ENCODE measurements at regions not wholly inside any gene's neighbourhood (a gene's known extent, or its start where the extent isn't known, plus 50 kb on each side); places are given as distances from the start of the nearest gene placed in this dataset.
"Not testable (repeated sequence)": the region's sequence is repeated elsewhere in the genome, so short reads cannot be mapped to it uniquely, and the experiment has no call there.

DNA sequence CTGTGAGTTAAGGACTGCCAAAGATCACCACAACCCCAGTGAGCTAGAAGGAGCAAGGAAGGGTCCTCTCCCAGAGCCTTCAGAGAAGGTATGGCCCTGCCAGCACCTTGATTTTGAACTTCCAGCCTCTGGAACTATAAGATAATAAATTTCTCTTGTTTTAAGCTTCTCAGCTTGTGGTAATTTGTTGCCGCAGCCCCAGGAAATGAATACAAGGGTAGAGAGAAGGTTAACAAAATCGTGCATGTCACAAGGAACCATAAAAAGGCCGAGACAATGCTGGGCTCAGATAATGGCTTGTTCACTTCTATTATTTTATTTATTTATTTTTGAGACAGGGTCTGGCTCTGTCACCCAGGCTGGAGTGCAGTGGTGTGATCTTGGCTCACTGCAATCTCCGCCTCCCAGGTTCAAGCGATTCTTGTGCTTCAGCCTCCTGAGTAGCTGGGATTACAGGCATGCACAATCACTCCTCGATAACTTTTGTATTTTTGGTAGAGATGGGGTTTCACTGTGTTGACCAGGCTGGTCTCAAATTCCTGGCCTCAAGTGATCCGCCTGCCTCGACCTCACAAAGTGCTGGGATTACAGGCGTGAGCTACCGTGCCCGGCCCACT lies 71.5 kb downstream of the WSB1 start:
- not testable (repeated sequence) for DNase-seq

DNA sequence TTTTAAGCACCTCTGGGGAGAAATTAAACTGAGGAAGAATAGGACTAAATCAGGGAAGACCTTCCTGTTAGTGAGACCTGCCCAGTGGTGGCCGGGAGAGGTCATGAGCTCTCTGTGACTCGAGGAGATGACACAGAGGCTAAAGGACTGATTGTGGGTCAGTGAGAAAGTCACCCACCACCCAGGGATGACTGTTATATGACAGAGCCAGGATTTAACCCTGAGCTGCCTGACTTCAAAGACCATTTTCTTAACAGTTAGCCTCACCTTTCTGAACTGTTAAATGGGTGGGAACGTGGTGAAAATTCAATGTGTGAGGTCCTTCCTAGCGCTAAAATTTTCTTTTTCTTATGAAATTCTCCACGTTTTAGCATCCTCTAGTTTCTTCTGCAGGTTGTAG lies 72.5 kb downstream of the WSB1 start:
- no peak for DNase-seq

DNA sequence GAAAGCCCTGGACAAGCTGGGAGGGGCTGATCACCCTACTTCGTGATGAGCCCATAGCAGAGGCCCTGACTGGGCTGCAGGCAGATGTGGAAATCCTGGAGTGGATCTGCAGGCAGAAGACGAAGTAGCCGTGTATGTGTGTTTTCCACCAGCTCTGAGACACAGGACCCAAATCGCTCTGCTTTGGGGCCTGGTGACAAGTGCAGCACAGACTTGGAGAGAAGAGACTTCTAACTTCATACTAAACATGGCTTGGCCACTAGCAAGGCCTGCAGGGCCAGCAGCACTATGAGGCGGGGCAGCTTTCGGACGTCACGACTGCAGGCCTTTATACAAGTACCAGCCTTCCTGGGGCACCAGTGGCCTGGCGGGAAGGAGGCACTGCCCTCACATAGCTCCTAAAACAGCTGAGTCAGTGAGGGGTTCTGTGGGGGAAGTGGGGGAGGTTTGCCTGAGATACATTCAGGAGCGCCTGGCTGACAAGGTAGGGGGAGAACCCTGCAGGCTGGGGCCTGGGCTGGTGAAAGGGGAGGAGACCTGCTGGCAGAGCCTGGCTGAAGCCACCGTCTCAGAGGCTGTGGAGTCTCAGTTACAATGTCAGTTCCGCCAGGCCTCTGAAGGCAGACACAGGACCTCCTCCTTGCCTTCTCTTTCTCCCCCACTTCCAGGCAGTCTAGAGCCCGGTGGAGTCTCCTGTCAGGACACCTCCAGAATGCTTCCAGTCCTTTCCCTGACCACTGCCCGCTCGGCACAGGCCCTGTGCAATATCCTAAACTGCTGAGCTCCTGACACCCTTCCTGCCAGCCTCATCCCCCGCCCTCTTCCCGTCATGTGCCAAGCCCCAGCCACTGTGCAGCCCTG lies 73.4 kb downstream of the WSB1 start:
- no peak for DNase-seq

DNA sequence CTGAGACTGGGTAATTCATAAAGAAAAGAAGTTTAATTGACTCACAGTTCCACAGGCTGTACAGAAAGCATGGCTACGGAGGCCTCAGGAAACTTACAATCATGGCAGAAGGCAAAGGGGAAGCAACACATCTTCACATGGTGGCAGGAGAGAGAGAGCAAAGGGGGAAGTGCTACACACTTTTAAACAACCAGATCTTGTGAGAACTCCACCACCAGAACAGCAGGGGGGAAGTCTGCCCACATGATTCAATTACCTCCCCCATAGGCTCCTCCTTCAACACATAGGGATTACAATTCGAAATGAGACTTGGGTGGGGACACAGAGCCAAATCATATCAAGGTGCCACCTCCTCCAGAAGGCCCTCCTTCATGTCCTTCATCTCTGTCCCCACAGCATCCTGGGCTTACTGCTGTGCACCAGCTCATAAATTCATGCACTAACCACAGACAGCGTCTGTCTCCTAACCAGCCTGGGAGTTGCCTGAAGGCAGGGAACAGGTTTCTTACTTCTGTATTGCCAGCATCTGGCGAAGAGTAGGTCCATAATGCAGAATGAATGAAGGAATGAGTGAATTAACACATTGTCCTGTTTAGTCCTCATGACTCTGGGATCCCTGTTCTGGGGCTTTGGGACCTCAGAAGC lies 74.4 kb downstream of the WSB1 start:
- DNase-seq = no peak

DNA sequence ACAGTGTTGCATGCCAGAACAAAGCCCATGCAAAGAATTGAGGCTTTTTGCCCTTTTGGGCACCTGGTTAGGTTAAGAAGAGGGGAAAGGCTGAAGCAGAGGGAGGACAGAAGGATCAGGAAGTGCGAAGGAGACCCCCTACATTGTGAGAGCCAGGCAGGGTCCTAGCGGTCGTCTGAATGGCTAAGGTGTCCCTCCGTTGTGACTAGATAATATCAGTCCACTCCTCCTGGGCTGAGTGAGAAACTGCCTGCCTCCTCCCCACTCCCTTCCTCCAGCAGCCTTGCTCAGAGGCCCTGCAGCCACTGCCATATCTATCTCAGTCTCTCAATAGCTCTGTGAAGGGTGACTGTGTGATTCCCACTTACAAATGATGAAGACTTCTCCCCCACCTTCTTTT lies 75.1 kb downstream of the WSB1 start:
- DNase-seq = no peak

DNA sequence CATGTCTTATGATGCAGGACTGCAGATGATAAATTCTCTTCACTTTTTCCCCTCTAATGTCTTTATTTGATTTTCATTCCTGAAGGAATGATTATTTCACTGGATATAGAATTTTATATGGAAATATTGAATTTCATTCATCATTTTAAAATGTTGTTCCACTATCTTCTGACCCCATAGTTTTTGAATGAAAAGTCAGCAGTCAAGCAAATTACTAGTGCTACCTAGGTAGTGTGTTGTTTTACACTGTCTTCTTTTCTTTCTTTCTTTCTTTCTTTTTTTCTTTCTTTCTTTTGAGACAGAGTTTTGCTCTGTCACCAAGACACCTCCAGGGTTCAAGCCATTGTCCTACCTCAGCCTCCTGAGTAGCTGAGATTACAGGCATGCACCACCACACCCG lies 76.9 kb downstream of the WSB1 start:
- no peak for DNase-seq

DNA sequence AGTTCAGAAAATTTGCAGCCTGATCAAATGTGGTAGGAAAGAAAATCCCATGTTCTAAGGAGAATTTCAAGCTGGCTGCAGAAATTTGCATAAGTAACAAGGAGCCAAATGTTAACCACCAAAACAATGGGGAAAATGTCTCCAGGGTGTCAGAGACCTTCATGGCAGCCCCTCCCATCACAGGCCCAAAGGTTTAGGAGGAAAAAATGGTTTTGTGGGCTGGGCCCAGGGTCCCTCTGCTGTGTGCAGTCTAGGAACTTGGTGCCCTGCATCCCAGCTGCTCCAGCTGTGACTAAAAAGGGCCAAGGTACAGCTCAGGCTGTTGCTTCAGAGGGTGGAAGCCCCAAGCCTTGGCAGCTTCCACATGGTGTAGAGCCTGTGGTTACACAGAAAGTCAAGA lies 79.8 kb downstream of the WSB1 start:
- not testable (repeated sequence) for DNase-seq

DNA sequence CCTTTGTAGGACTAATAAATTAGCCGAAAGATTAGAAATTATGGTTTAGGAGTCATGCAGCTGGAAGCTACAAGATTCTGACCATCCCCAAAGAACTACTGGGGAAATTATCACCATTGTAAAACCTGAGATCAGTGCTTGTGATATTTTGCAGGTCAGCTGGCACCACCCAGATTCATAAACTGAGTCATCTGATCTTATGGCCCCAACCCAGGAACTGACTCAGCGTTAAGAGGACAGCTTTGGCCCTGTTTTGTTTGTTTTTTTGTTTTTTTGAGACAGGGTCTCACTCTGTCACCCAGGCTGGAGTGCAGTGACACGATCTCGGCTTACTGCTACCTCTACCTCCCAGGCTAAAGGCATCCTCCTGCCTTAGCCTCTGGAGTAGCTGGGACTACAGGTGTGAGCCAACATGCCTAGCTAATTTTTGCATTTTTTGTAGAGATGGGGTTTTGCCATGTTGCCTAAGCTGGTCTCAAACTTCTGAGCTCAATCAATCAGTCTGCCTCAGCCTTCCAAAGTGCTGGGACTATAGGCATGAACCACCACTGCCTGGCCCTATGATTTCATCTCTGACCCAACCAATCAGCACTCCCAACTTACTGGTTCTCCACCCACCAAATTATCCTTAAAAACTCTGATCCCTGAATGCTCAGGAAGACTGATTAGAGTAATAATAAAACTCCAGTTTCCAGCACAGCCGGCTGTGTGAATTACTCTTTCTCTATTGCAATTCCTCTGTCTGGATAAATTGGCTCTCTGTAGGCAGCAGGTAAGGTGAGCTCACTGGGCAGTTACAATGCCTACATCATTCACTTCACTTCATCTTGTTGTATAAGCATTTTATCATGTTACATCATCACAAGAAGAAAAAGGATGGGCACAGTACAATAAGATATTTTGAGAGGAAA lies 79.4 kb upstream of the KSR1 start:
- DNase-seq = no peak

DNA sequence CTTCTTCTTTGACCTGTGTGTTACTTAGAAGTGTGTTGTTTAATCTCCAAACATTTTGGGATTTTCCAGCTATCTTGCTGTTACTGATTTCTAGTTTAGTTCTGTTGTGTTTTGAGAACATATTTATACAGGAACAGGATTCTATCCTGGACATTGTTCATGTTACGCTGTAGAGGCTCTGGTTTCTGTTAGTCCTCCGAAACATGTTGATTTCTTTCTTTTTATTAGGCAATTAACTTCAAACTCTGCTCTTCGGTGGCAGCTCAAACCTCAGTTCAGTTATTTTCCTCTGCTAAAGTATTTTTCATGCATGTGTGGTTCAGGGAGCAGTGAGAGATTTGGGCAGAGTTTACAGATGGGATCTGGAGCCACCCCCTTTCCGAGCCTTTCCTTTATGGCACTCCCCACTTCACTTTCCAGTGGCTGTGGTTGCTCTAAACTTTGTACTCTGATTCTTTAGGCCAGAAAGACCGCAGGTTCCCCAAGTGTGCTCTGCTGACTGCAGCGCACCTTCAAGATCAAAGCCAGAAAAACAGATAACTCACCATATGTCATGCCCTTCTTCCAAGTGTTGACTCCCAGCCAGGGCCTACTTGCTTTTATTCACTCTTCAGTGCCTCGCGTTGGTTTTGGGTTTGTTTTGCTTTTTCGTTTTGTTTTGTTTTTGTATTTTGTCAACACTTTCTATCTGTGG lies 77.6 kb upstream of the KSR1 start:
- DNase-seq = no peak

DNA sequence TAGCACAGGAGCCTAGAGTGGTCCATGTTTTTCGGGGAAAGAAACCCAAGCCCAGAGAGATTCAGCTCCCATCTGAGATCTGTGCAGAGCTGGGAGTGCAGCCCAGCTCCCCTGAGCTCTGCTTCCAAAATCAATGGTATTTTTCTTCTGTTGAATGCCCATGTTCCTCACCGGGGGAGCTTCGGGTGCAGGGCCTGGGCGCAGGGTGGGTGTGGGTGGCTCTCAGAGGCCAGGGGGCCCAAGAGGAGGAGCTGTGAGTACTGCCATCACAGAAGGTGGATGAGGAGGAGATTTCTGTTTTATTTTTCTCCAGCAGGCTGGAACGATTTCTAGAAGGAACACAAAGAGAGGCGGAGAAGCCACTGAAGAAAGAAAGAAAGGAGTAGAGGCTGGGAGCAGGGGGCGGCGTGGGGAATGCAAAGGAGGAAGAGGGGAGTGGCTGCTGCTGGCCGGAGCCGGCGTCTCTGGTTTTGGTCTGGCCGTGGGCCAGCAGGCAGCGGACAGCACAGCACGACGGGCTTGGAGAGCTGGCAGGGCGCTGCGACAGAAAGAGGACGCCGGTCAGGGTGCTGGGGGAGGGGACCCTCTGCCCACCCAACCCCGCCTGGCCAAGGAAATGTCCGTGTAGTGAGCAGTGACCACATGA lies 76.2 kb upstream of the KSR1 start:
- DNase-seq = peak; percentile 17

DNA sequence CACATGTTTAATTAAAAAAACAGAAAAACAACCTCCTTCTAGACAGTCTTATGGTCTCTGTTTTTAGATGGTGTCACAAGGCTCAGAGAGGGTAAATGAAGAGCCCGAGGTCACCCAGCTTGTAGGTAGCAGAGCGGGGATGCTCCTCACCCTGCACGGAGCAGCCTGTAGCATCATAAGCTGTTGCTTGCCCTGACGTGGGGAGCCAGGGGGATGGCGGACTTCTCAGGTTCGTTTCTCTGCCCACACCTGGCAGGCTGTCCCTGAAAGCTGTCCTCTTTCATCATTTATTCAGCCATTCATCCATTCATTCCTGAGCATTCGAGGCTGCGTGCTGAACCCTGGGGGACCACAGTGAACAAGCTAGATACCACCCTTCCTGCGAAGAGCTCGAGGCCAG lies 75.7 kb upstream of the KSR1 start:
- DNase-seq = no peak

DNA sequence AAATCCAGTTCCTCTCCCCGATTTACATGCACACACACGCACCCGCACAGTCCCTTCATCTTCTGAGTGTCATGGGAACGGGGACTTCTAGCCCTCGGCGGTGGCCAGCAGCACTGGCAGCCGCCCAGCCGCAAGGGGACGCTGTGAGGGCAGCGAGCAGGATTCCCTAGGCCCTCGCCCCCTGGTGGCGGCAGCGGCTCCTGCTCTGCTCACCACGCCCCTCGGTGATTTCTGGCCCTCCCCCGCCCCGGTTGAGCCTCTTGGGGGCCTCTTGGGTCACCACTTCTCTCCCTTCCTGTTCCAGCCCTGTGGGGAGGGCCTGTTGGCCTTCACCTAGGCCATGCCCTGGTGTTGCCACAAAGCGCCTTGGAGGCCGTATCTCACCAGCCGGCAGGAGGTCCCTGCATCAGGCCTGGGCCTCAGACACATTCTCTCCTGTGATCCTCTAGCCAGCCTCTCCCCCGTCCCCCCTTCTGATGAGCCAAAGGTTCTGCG lies 75.2 kb upstream of the KSR1 start:
- DNase-seq = peak; percentile 5

DNA sequence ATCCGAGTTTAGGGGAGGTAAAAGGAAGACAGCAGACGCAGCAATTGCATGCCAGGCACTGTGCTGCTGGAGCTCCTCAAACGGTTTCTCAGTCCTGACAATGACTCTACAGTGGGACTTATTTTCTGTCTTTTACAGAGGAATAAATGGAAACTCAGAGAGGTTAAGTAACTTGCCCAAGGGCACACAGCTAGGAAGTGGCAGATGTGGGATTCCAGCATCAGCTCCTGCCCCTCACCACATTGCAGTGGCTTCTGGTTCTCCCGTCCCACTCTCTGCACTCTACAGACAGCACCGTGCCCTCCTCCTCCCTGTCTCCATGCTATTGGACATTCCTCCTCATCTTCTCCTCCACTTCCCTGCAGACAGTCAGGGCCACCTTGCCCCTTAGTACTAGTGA lies 74.2 kb upstream of the KSR1 start:
- no peak for DNase-seq

DNA sequence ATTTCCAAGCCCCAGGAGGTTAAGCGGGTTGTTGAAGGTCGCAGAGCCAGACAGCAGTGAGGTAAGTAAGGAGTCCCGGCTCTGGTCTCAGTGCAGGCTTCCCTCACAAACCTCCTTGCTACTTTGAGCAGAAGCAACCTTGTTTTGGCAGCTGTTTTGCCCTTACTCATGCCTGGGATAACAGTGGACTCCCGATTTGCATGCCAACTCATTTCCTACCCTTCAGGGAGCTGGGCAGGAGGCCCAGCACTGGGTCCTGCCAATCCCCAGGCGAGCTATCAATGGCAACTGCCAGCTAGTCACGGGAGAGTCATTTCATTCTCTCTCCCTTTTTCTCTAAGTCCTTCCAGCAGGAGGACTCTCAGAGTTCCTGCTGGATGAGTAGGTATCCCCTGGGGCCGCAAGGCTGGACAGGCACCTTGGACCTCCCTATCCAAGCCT lies 72.0 kb upstream of the KSR1 start:
- no peak for DNase-seq

DNA sequence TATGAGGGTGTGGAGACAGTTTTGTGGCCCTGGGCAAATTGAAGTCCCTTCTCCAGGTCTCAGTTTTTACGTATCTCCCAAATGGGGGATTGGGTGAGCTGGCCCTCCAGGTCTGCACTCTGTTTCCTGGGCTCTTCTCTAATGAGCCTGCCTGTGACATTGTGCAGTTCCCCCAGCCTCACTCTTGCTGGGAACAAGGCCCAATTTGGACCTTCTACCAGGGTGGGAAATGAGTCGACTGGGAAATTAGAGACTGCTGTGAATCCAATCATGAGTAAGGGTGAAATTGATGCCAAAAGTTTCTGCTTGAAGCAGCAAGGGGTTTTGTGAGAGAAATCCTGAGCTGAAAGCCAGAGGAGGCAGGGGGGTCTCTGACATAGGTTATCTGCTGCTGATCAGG lies 71.5 kb upstream of the KSR1 start:
- no peak for DNase-seq

DNA sequence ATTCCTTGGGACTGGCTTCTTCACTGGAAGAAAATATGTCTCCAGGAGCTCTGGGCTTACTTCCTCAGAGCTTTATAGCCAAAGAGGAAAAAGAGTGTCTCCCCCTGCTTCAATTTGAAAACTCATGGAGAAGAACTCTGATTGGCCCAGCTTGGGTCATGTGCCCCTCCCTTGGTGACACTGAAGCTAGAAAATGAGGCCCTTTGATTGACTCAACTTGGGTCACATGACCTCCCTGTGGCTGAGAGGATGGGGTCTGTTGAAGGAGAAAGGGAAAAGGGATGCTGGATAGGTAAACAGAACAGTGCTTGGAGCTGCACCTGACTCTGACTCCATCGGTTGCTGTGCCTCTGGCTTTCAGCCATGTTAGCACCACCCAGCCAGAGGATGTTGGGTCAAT lies 70.6 kb upstream of the KSR1 start:
- DNase-seq = no peak

DNA sequence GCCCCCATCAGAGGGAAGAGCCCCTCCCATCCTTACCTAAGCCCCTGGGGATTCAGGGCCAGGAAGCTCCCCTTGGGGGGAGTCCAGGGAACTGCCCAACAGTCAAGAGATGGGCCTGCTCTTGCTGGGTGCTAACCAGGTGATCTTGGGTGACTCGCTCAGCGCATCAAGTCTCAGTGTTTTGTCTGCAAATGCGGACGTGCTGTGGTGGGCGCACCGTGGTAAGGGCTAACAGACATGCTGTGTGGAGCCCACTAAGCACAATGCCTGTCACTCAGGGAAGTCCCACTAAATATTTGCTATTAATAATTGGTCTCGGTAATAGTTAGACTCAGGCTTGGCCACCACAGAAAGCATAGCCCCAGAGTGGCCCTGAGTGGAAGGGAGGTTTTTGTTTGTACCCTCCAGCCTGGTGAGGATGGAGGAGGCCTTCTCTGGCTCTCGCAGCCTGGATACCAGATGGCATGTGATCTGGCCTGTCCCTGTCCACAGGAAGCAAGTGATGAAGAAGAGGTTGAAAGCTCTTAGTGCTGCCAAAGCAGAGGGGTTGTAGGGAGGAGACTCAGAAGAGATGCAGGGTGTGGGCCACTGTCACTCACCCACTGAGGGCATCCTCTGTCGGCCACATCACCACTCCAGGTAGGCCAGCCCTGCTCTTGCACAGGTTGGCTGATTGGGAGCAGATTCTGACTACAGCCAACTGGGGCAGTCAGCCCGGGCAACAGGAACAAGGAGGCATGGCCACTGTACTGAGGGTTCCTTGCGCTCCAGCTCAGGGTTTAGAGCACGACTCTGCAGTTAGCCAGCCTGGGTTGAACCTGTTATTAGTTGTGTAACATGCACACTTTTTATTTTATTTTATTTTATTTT lies 69.8 kb upstream of the KSR1 start:
- DNase-seq = no peak

DNA sequence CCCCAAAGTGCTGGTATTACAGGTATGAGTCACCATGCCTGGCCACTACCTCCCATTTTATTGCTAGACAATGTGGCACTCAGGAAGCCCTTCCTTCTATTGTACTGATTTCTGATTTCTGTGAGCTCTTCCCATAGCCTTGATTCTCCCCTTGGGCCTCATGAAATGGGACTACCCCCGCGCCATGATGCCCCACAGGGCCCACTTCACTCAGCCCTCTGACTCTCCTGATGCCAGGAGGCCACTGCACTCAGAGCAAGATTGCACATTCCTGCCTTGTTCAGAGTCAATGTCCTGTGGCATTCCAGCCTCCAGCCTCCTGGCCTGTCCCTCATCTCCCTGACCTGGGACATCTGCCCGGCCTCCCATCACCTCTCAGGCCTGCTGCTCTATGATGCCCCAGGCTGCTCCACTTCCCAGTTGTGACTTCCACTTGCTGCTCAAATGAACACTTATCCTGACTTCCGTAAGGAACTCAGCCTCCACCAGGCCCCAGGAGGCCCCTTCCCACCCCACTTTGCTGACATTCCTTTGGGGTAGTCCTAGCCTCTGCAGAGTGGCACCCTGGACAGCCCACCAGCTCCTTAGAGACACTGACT lies 66.6 kb upstream of the KSR1 start:
- DNase-seq = no peak

DNA sequence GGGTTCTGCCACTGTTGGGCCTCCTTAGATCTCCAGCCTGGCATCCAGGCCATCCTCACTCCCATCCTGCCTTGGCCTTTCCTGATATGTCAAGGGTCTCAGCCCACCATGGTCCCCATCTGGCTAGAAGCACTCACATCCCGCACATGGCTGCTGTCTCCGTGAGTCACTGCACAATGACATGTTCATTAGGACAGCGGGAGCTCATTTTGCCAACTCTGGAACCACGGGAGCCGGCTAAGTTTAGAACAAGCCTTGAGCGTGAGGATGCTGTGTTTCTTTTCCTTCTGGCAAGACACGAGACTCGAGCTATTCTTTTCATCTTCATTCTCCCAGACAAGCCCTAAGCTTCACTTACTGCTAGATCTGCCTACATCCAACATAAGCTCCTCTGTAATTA lies 65.7 kb upstream of the KSR1 start:
- no peak for DNase-seq

DNA sequence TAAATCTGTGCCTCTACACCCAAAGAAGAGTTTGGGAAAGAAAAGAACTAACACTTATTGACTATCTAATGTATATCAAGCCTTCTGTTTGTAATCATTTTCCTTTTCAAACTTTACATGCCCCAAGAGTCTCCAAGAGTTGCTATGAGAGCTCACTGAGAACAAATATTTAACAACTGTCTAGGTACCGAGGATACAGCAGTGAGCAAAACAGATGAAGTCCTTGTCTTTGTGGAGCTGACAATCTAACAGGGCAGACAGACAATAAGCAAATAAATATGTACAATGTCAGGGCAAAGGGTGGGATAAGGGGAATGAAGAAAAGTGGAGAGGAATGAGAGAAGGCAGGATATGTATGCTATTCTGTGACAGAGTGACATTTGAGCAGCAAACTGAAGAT lies 64.8 kb upstream of the KSR1 start:
- DNase-seq = no peak
